ENCODE measurements at regions not wholly inside any gene's neighbourhood (a gene's known extent, or its start where the extent isn't known, plus 50 kb on each side); places are given as distances from the start of the nearest gene placed in this dataset.

- Histone ChIP-seq H3K4me2 (ENCODE audit: insufficient read depth in 1 of 2, low read depth in 2 of 2, low read length in 2 of 2) (no peak overlapping the region), H3K23me2 (ENCODE audit: low read depth, low read length) (no peaks in the 10 kb centered on the region), H3K9me3 (ENCODE audit: insufficient read depth in 2 of 2, low read depth in 1 of 2, low read length in 1 of 2) (peaks cover 22 to 24% of the 10 kb centered on the region in 2 experiments), H3K4ac (replicated peaks; ENCODE audit: insufficient read length, low read depth, low read length) (no peak overlapping the region), H2BK15ac (ENCODE audit: low read length) (no peak overlapping the region), H4K91ac (replicated peaks; ENCODE audit: insufficient read length, low read length) (no peak overlapping the region), H2AK5ac (ENCODE audit: low read depth, low read length) (no peak overlapping the region), H3K56ac (replicated peaks; ENCODE audit: insufficient read length, low read depth, low read length) (no peak overlapping the region), H4K8ac (ENCODE audit: extremely low read depth, insufficient read depth, low read length) (no peak overlapping the region), H2BK5ac (ENCODE audit: low read depth, low read length) (no peak overlapping the region), H3K14ac (ENCODE audit: insufficient read length) (no peak overlapping the region), H3K27ac (ENCODE audit: low read depth, low read length) (no peak overlapping the region), H4K5ac (ENCODE audit: insufficient read length, low read depth, low read length) (no peak overlapping the region), H3K4me1 (replicated peaks in 1 of 4; ENCODE audit: control insufficient read depth in 3 of 4, insufficient read depth in 4 of 4, low read length in 3 of 4) (peaks cover 0 to 6% (median 0%) of the 10 kb centered on the region in 4 experiments; a peak in 2 of 7 replicates), H3K23ac (ENCODE audit: insufficient read length) (no peak overlapping the region), H2BK12ac (ENCODE audit: low read depth, low read length) (no peak overlapping the region), H3K36me3 (ENCODE audit: control insufficient read depth in 2 of 4, insufficient read depth in 4 of 4, low read length in 3 of 4) (no peaks in the 10 kb centered on the region; a peak in 1 of 8 replicates), H2AFZ (ENCODE audit: low read length) (no peak overlapping the region), H4K20me1 (replicated peaks in 1 of 2; ENCODE audit: control insufficient read depth in 1 of 2, insufficient read depth in 2 of 2, low read length in 2 of 2) (no peaks in the 10 kb centered on the region), H2BK120ac (replicated peaks; ENCODE audit: low read depth, low read length) (no peak overlapping the region), H3K9ac (replicated peaks in 1 of 4; ENCODE audit: extremely low read depth in 1 of 4, low read depth in 3 of 4, low read length in 3 of 4) (no peak overlapping the region), H3K79me2 (ENCODE audit: control insufficient read depth in 1 of 2, insufficient read depth in 2 of 2, low read length in 2 of 2) (no peaks in the 10 kb centered on the region), H3K18ac (ENCODE audit: extremely low read depth, low read length) (no peak overlapping the region), H3K4me3 (ENCODE audit: extremely low read depth in 1 of 4, insufficient read depth in 2 of 4, low read depth in 3 of 4, low read length in 4 of 4) (no peak overlapping the region), H3K27me3 (replicated peaks in 1 of 4; ENCODE audit: control insufficient read depth in 3 of 4, extremely low read depth in 1 of 4, insufficient read depth in 3 of 4, low read length in 3 of 4) (no peaks in the 10 kb centered on the region; a peak in 1 of 7 replicates), H3K79me1 (ENCODE audit: low read depth, low read length) (no peaks in the 10 kb centered on the region), H2BK20ac (ENCODE audit: low read length) (no peak overlapping the region)
- no peak for DNase-seq (ENCODE audit: low read depth in 1 of 2, low spot score in 2 of 2)
- CTCF ChIA-PET (ENCODE audit: partially characterized antibody): interaction anchor here (0.5 to 1.3 kb wide), 2 partner anchors 20 to 339 kb away, joined by 3 to 4 read pairs; no protein-coding TSS in a partner anchor
- no peak for FAIRE-seq
- WGBS, 2 experiments (ENCODE audit: extremely low coverage in 1 of 2, insufficient coverage in 1 of 2, insufficient read length in 1 of 2, insufficient replicate concordance in 2 of 2, low coverage in 1 of 2, low lambda C conversion rate in 2 of 2, missing lambda C conversion rate in 1 of 2): 59% methylated on average over 1 of the region's 1 CpG; no CpG with 5 or more reads in 1 of the 2 experiments
- POLR2A ChIA-PET (ENCODE audit: partially characterized antibody): no interaction called here
- TF ChIP-seq TBP (IDR thresholded peaks at IDR 0.05; ENCODE audit: low read depth, low read length) (no peak), CTCF (IDR thresholded peaks at IDR 0.05; ENCODE audit: control extremely low read depth in 1 of 3, insufficient read depth in 1 of 3, low read depth in 1 of 3, low read length in 3 of 3) (no peak), TAF1 (IDR thresholded peaks at IDR 0.05; ENCODE audit: low read depth, low read length) (no peak), CREB1 (IDR thresholded peaks at IDR 0.05) (no peak), CBX8 (IDR thresholded peaks at IDR 0.05; ENCODE audit: borderline replicate concordance, low read depth, low read length) (no peak), TAF7 (optimal IDR thresholded peaks at IDR 0.05; ENCODE audit: borderline replicate concordance, low read depth, low read length) (no peak), RAD21 (IDR thresholded peaks at IDR 0.05 in 1 of 2, conservative IDR thresholded peaks at IDR 0.05 in 1 of 2; ENCODE audit: low read depth in 2 of 2, low read length in 2 of 2) (no peak), RXRA (IDR thresholded peaks at IDR 0.05; ENCODE audit: insufficient read depth, low read depth, low read length) (no peak), MAFK (IDR thresholded peaks at IDR 0.05; ENCODE audit: low read depth, low read length) (no peak), KDM4A (IDR thresholded peaks at IDR 0.05; ENCODE audit: low read depth, low read length, severe bottlenecking) (no peak), TEAD4 (IDR thresholded peaks at IDR 0.05; ENCODE audit: low read depth, low read length) (no peak), CHD1 (IDR thresholded peaks at IDR 0.05; ENCODE audit: low read depth, low read length) (no peak), POLR2A (IDR thresholded peaks at IDR 0.05; ENCODE audit: control extremely low read depth in 1 of 2, low read depth in 2 of 2, low read length in 2 of 2) (no peak)
Observed at GRCh38 chr18:50447952-50448351, 73.1 kb downstream of the SKA1 start.
